Right lobe of liver (tissue), 6 donors: ENCODE measurements at regions not wholly inside any gene's neighbourhood (a gene's known extent, or its start where the extent isn't known, plus 50 kb on each side); places are given as distances from the start of the nearest gene placed in this dataset.

Source experiments
- ATAC-seq, 4 donors: fragments of 200-7000 bp; cut with Tn5 transposase; one replicate each; pipeline ENCODE4 v1.9.1; 2020; ENCODE audit warnings: mild to moderate bottlenecking in 4 of 4, moderate library complexity in 4 of 4
- DNase-seq, 3 donors: peaks; one replicate each; pipeline ENCODE4 v3.0.0-alpha.2; 2020
- H3K27ac ChIP-seq, 3 donors: fragments of 200-600 bp; one replicate each; pipeline ENCODE4 v1.8.0; 2022
- H3K27me3 ChIP-seq, 2 donors: fragments of 200-600 bp; one replicate each; pipeline ENCODE4 v1.8.0; 2022
- H3K36me3 ChIP-seq, 4 donors: fragments of 200-600 bp; sonication (generic) in 1 of 4; one replicate each; pipeline versions ENCODE4 v1.5.1 to v1.8.0; 2017 to 2022; ENCODE audit warnings: control low read depth in 1 of 4
- H3K4me1 ChIP-seq, 4 donors: fragments of 200-600 bp; sonication (generic) in 1 of 4; one replicate each; pipeline versions ENCODE4 v1.5.1 to v1.8.0; 2017 to 2022; ENCODE audit warnings: control low read depth in 1 of 4
- H3K4me3 ChIP-seq, 3 donors: fragments of 200-600 bp; one replicate each; pipeline ENCODE4 v1.8.0; 2022
- H3K9me3 ChIP-seq, 4 donors: fragments of 200-600 bp; sonication (generic) in 1 of 4; one replicate each; pipeline versions ENCODE4 v1.5.1 to v1.8.0; 2017 to 2022; ENCODE audit warnings: control low read depth in 1 of 4
- POLR2A ChIP-seq: fragments of 450-650 bp; IDR thresholded peaks from one replicate; pipeline ENCODE4 v1.6.1; 2017; ENCODE audit warnings: antibody characterized with exemption, mild to moderate bottlenecking
- WGBS: methylation state at CpG from one replicate; pipeline ENCODE4 v1.1.6; 2018; ENCODE audit warnings: low coverage, low lambda C conversion rate; ENCODE audit not compliant: insufficient coverage; ENCODE audit errors: missing lambda C conversion rate; 5-methylcytosine and 5-hydroxymethylcytosine counted together
- intact Hi-C, 2 donors: fragments of 100-400 bp; cut with DNase I; formaldehyde crosslinking; loops; one replicate each; pipeline versions ENCODE4 v1.11.2 to v1.14.1; 2022
- TF ChIP-seq, protein P1 (sequence below), 4 donors: fragments of 200-600 bp in 3 of 4; fragments of 450-650 bp in 1 of 4; IDR thresholded peaks; one replicate each; pipeline versions ENCODE4 v1.5.1 to v1.8.0; 2016 to 2022; ENCODE audit warnings: antibody characterized with exemption in 4 of 4, mild to moderate bottlenecking in 2 of 4
- donor health status: DM: no; HTN: yes; CAD: no.
- donor health status: DM: no; HTN: no; CAD: no.
- donor health status: DM: no; HTN: no; CAD: no.
- donor health status: DM: no; HTN: yes; CAD: no.
- donor health status: DM: no; HTN: yes; CAD: no.

DNA sequence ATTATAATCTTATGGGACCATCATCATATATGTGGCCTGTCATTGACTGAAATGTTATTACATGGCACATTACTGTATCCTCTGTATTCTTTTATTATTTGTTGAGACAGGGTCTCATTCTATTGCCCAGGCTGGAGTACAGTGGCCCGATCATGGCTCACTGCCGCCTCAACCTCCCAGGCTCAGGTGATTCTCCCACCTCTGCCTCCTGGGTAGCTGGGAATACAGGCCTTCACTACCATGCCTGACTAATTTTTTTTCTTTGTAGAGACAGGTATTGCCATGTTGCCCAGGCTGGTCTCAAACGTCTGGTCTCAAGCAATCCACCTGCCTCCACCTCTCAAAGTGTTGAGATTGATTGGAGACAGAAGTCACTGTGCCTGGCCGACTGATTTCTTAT is 153.2 kb downstream of the RASSF9 start:
- WGBS = 75% methylated on average over 4 of the region's 4 CpGs
- TF ChIP-seq, protein P1, sequence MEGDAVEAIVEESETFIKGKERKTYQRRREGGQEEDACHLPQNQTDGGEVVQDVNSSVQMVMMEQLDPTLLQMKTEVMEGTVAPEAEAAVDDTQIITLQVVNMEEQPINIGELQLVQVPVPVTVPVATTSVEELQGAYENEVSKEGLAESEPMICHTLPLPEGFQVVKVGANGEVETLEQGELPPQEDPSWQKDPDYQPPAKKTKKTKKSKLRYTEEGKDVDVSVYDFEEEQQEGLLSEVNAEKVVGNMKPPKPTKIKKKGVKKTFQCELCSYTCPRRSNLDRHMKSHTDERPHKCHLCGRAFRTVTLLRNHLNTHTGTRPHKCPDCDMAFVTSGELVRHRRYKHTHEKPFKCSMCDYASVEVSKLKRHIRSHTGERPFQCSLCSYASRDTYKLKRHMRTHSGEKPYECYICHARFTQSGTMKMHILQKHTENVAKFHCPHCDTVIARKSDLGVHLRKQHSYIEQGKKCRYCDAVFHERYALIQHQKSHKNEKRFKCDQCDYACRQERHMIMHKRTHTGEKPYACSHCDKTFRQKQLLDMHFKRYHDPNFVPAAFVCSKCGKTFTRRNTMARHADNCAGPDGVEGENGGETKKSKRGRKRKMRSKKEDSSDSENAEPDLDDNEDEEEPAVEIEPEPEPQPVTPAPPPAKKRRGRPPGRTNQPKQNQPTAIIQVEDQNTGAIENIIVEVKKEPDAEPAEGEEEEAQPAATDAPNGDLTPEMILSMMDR (IDR thresholded peaks at IDR 0.05) = no peak
- no peak for TF ChIP-seq POLR2A
- Histone ChIP-seq H3K36me3 (no peaks in the 10 kb centered on the region), H3K27ac (no peak overlapping the region), H3K4me3 (no peak overlapping the region), H3K27me3 (no peaks in the 10 kb centered on the region), H3K9me3 (no peaks in the 10 kb centered on the region), H3K4me1 (no peaks in the 10 kb centered on the region)
- DNase-seq (no peak), ATAC-seq (no peak)
- intact Hi-C loops = no loop called here

GRCh38 chr12:85688837-85689236 is 147.4 kb downstream of the RASSF9 start:
- 23% methylated on average over 1 of the region's 1 CpG for WGBS
- intact Hi-C loops = no loop called here
- DNase-seq (no peak), ATAC-seq (no peak)
- no peak overlapping the region for H3K4me3 ChIP-seq
- H3K36me3 ChIP-seq = no peaks in the 10 kb centered on the region
- H3K27me3 ChIP-seq = no peaks in the 10 kb centered on the region
- TF ChIP-seq, protein P1 (IDR thresholded peaks at IDR 0.05) = no peak
- TF ChIP-seq POLR2A = no peak
- H3K9me3 ChIP-seq = no peaks in the 10 kb centered on the region
- no peaks in the 10 kb centered on the region for H3K4me1 ChIP-seq
- H3K27ac ChIP-seq = no peak overlapping the region

DNA sequence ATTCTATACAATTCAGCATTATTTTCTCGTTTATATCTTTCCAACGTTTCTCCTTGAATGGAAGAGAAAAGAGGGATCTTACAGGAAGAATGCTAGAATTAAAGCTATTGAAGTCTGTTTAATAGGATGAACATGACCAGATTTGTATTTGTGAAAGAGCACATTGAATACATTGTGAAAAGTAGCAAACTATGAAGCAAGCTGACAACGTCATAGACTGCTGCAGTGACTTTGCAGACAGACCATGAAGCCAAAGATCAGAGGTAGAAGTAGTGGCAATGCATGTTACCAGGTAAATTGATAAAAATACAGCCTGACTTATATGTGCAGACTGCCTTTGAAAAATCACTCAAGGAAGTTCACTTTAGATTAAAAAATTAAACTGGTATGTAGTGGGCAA is 146.1 kb downstream of the RASSF9 start:
- TF ChIP-seq, protein P1 (IDR thresholded peaks at IDR 0.05) = no peak
- no peak for TF ChIP-seq POLR2A
- Histone ChIP-seq H3K27me3 (no peaks in the 10 kb centered on the region), H3K27ac (no peak overlapping the region), H3K9me3 (no peaks in the 10 kb centered on the region), H3K4me1 (no peaks in the 10 kb centered on the region), H3K4me3 (no peak overlapping the region), H3K36me3 (no peaks in the 10 kb centered on the region)
- 57% methylated on average over 3 of the region's 3 CpGs for WGBS
- ATAC-seq = no peak
- intact Hi-C loops = no loop called here
- no peak for DNase-seq

DNA sequence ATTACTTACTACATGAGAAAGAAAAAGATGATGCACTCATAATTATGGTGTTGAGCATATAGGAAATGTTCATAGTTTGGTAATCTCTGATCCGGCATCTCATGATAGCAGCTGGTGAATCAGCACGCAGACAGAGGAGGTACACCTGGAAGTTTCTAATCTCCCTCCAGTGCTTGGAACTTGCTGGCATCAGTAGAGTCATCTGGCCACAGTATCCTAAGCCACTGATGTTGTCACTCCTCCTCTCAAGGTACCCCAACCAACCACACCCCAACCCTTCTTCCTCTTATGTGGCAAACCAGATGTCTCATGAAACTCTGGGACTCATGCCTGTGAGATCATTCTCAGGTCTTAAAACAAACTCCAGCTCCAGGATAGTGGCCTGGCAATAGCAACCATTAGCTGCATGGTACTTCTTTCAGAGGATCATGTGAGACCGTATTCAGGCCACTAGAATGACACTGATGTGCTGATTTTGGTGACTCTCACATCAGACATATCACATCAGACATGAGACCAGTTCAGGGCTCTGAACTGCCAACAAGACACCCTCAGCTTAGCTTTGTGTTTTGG is 143.0 kb downstream of the RASSF9 start:
- intact Hi-C loops = no loop called here
- no peak overlapping the region for H3K27ac ChIP-seq
- no peak overlapping the region for H3K4me3 ChIP-seq
- DNase-seq (no peak), ATAC-seq (no peak)
- no peaks in the 10 kb centered on the region for H3K27me3 ChIP-seq
- 90% methylated on average over 2 of the region's 3 CpGs for WGBS
- TF ChIP-seq, protein P1 (IDR thresholded peaks at IDR 0.05) = no peak
- no peak for TF ChIP-seq POLR2A
- H3K4me1 ChIP-seq = no peaks in the 10 kb centered on the region
- no peaks in the 10 kb centered on the region for H3K9me3 ChIP-seq
- no peaks in the 10 kb centered on the region for H3K36me3 ChIP-seq
